ENCODE measurements at regions not wholly inside any gene's neighbourhood (a gene's known extent, or its start where the extent isn't known, plus 50 kb on each side); places are given as distances from the start of the nearest gene placed in this dataset.

GRCh38 chr6:84536885-84537638 lies 227.3 kb downstream of the TBX18 start (continued):
- TF ChIP-seq, protein P1, sequence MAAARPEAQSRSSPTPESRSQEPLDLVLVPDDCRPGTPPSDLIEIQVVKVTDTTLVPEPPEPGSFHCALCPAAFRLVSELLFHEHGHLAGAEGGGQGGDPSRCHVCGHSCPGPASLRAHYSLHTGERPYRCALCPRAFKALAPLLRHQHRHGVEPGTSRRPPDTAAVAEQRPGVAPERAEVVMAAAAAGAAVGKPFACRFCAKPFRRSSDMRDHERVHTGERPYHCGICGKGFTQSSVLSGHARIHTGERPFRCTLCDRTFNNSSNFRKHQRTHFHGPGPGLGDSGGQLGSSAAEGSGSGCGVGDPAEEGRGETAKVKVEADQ (CRISPR knock-in tag; IDR thresholded peaks at IDR 0.05; ENCODE audit: borderline replicate concordance): no peak
- TF ChIP-seq FOXK1 (CRISPR knock-in tag; IDR thresholded peaks at IDR 0.05; ENCODE audit: borderline replicate concordance, low read depth): no peak
- no peak for TF ChIP-seq RAD51 (IDR thresholded peaks at IDR 0.05; ENCODE audit: borderline replicate concordance)

- ChIA-PET POLR2A (no interaction called here), CTCF (ENCODE audit: low intra/inter-chr PET ratio, low total read pairs) (no interaction called here)
- FAIRE-seq (no peak), DNase-seq (ENCODE audit: low spot score) (no peak), ATAC-seq (no peak)
- H3K9ac ChIP-seq (ENCODE audit: insufficient read depth, low read depth, low read length): no peak overlapping the region
- H3K36me3 ChIP-seq (replicated peaks in 1 of 2; ENCODE audit: control insufficient read depth in 1 of 2, insufficient read depth in 2 of 2, low read length in 2 of 2): no peaks in the 10 kb centered on the region
- no peaks in the 10 kb centered on the region for H4K20me1 ChIP-seq (ENCODE audit: insufficient read depth, low read length)
- BruUV-seq (replicated peaks): no TSS peak
- intact Hi-C loops (cut with micrococcal nuclease; ENCODE audit: unreplicated experiment) (no loop called here), in situ Hi-C loops (cut with HindIII; ENCODE audit: extremely low pct_ligation_motif_present, low pct_unique_long_range_greater_than_20kb) (no loop called here)
- H3K4me1 ChIP-seq (ENCODE audit: insufficient read depth, low read length): no peaks in the 10 kb centered on the region
- H3K79me2 ChIP-seq (ENCODE audit: insufficient read depth, low read length): no peaks in the 10 kb centered on the region
- no peak overlapping the region for H3K27ac ChIP-seq (ENCODE audit: extremely low read length, insufficient read depth, low read length)
- H3K9me3 ChIP-seq (ENCODE audit: low read length): no peaks in the 10 kb centered on the region
- no peak overlapping the region for H2AFZ ChIP-seq (ENCODE audit: low read length)
- no peak overlapping the region for H3K4me3 ChIP-seq (replicated peaks in 1 of 3; ENCODE audit: insufficient read depth in 1 of 3, low read depth in 2 of 3, low read length in 3 of 3)
- no peak overlapping the region for H3K4me2 ChIP-seq (ENCODE audit: low read depth, low read length)
- no peaks in the 10 kb centered on the region; a peak in 1 of 5 replicates for H3K27me3 ChIP-seq (ENCODE audit: control insufficient read depth in 1 of 2, insufficient read depth in 2 of 2, low read length in 2 of 2)
- TF ChIP-seq ZNF101 (CRISPR knock-in tag; IDR thresholded peaks at IDR 0.05; ENCODE audit: borderline replicate concordance, low read depth) (no peak), HINFP (CRISPR knock-in tag; IDR thresholded peaks at IDR 0.05; ENCODE audit: low read depth) (no peak), ZNF724P (CRISPR knock-in tag; IDR thresholded peaks at IDR 0.05; ENCODE audit: borderline replicate concordance) (no peak), REXO4 (CRISPR knock-in tag; IDR thresholded peaks at IDR 0.05; ENCODE audit: borderline replicate concordance) (no peak), TCF7L2 (IDR thresholded peaks at IDR 0.05; ENCODE audit: low read depth, low read length) (no peak)
- TF ChIP-seq, protein P2, sequence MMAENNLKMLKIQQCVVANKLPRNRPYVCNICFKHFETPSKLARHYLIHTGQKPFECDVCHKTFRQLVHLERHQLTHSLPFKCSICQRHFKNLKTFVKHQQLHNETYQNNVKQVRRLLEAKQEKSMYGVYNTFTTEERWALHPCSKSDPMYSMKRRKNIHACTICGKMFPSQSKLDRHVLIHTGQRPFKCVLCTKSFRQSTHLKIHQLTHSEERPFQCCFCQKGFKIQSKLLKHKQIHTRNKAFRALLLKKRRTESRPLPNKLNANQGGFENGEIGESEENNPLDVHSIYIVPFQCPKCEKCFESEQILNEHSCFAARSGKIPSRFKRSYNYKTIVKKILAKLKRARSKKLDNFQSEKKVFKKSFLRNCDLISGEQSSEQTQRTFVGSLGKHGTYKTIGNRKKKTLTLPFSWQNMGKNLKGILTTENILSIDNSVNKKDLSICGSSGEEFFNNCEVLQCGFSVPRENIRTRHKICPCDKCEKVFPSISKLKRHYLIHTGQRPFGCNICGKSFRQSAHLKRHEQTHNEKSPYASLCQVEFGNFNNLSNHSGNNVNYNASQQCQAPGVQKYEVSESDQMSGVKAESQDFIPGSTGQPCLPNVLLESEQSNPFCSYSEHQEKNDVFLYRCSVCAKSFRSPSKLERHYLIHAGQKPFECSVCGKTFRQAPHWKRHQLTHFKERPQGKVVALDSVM (CRISPR knock-in tag; IDR thresholded peaks at IDR 0.05): no peak
- TF ChIP-seq, protein P3, sequence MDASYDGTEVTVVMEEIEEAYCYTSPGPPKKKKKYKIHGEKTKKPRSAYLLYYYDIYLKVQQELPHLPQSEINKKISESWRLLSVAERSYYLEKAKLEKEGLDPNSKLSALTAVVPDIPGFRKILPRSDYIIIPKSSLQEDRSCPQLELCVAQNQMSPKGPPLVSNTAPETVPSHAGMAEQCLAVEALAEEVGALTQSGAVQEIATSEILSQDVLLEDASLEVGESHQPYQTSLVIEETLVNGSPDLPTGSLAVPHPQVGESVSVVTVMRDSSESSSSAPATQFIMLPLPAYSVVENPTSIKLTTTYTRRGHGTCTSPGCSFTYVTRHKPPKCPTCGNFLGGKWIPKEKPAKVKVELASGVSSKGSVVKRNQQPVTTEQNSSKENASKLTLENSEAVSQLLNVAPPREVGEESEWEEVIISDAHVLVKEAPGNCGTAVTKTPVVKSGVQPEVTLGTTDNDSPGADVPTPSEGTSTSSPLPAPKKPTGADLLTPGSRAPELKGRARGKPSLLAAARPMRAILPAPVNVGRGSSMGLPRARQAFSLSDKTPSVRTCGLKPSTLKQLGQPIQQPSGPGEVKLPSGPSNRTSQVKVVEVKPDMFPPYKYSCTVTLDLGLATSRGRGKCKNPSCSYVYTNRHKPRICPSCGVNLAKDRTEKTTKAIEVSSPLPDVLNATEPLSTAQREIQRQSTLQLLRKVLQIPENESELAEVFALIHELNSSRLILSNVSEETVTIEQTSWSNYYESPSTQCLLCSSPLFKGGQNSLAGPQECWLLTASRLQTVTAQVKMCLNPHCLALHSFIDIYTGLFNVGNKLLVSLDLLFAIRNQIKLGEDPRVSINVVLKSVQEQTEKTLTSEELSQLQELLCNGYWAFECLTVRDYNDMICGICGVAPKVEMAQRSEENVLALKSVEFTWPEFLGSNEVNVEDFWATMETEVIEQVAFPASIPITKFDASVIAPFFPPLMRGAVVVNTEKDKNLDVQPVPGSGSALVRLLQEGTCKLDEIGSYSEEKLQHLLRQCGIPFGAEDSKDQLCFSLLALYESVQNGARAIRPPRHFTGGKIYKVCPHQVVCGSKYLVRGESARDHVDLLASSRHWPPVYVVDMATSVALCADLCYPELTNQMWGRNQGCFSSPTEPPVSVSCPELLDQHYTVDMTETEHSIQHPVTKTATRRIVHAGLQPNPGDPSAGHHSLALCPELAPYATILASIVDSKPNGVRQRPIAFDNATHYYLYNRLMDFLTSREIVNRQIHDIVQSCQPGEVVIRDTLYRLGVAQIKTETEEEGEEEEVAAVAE (CRISPR knock-in tag; IDR thresholded peaks at IDR 0.05; ENCODE audit: borderline replicate concordance): no peak
- TF ChIP-seq, protein P4, sequence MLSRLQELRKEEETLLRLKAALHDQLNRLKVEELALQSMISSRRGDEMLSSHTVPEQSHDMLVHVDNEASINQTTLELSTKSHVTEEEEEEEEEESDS (CRISPR knock-in tag; IDR thresholded peaks at IDR 0.05; ENCODE audit: borderline replicate concordance): no peak
Observed at GRCh38 chr6:84528201-84528600, 236.2 kb downstream of the TBX18 start.
